GM12872 (cell line): ENCODE measurements at regions not wholly inside any gene's neighbourhood (a gene's known extent, or its start where the extent isn't known, plus 50 kb on each side); places are given as distances from the start of the nearest gene placed in this dataset.

ENCODE experiments used
- TF ChIP-seq, protein P1 (sequence below): IDR thresholded peaks from 3 replicates; pipeline ENCODE4 v1.5.1; 2011; ENCODE audit warnings: low read depth, mild to moderate bottlenecking, low read length, moderate library complexity; ENCODE audit not compliant: insufficient read depth

DNA sequence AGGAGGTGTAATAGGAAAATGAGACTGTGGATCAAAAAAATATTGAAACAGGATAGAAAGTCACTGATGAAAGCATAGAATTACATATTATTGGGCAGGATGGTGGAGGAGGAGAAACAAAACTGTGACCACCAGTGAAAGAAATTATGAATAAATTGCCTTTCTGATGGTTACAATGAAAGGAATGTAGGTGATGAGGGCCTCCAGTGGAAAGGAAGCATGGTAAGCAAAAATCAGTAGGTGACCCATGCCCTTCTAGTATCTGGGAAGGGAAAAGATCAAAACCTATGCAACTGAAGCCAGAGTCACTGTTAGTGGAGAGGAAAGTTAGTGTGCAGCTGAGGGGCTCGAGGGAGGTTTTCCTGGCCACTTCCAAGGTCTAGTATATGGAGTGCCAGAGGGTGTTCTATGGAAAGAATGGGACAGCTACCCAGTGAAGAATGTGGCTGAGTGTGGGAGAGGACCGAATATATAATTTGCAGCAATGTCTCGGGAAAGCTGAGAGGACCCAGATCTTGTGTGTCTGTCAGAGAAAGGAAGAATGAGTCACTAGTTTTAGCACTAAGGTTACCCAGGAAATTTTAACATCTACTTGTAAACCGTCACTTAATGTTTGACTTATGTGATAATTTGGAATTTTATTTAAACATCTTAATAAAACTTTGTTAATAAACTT, 146.2 kb downstream of the NFKBIZ start:
- TF ChIP-seq, protein P1, sequence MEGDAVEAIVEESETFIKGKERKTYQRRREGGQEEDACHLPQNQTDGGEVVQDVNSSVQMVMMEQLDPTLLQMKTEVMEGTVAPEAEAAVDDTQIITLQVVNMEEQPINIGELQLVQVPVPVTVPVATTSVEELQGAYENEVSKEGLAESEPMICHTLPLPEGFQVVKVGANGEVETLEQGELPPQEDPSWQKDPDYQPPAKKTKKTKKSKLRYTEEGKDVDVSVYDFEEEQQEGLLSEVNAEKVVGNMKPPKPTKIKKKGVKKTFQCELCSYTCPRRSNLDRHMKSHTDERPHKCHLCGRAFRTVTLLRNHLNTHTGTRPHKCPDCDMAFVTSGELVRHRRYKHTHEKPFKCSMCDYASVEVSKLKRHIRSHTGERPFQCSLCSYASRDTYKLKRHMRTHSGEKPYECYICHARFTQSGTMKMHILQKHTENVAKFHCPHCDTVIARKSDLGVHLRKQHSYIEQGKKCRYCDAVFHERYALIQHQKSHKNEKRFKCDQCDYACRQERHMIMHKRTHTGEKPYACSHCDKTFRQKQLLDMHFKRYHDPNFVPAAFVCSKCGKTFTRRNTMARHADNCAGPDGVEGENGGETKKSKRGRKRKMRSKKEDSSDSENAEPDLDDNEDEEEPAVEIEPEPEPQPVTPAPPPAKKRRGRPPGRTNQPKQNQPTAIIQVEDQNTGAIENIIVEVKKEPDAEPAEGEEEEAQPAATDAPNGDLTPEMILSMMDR, result no peak

DNA sequence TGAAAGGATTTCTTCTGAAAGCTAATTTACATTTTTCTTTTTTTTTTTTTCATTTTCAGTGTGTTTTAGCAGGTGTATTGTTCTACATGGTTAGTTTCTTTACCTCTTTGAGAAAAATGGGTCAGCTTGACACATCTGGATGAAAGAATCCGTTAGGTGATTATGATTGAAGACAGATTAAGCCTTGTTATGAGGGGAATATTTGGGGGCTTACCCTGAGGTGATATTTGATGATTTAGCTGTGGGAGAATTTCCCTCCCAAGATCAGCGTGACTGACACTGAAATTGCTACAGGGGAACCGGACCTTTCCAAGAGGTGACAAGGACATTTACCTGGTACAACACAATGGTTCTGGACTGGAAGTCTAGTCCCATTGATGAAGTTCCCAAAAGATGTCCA, 147.5 kb downstream of the NFKBIZ start:
- TF ChIP-seq, protein P1, result no peak

DNA sequence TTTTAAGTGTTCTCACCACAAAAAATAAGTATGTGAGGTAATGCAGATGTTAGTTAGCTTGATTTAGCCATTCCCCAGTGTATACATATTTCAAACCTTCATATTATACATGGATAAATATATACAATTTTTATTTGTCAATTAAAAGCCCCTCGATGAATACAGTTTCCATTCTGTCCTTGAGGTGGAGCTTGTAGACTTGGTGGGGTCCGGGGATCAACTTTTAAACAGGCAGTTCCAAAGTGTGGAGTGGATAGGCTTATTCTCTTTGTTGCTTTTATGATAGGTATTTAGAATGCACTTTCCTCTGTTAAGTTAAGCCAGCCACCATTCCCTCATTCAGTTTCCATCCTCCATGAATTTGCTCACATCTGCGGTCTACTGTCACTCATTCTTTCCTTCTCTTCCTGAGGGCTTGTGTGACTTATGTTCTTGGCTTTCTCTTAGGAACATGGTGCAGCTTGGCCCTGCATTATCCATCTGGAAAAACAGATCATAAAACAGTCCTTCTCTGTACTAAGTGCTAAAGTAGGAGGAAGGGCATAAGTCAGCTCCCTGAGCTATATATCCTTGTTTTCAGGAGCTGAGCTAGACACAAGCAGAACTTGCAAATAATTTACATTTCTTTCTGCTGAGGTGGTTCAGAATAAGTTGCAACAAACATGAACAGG, 149.1 kb downstream of the NFKBIZ start:
- TF ChIP-seq, protein P1, result no peak

DNA sequence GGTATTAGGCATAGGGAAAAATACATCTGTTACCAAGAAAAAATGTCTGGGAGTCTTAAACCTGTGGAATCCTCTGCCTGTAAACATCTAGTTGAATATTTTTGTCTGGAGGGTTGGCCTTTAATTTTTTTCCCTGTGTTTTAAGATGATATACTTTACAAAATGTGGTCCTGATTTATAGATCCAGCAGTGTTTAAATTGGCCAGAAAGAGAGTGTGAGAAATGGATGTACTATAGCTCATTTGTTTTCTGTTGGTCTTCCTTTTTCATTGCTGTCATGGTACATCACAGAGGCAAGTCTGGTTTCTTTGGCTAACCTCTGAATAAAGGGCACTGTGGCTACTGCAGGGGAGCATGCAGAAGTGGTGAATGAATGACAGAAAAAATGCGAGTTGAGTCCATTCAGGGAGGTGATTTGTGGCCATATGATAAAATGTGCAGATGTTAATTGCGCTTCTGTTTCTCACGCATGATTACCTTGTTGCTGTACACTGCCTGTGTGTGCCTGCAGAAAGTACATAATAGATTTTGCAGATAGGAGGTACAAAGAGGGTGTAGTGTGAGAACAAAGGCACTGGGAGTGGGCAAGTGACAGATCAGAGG, 150.0 kb downstream of the NFKBIZ start:
- TF ChIP-seq, protein P1, result no peak

DNA sequence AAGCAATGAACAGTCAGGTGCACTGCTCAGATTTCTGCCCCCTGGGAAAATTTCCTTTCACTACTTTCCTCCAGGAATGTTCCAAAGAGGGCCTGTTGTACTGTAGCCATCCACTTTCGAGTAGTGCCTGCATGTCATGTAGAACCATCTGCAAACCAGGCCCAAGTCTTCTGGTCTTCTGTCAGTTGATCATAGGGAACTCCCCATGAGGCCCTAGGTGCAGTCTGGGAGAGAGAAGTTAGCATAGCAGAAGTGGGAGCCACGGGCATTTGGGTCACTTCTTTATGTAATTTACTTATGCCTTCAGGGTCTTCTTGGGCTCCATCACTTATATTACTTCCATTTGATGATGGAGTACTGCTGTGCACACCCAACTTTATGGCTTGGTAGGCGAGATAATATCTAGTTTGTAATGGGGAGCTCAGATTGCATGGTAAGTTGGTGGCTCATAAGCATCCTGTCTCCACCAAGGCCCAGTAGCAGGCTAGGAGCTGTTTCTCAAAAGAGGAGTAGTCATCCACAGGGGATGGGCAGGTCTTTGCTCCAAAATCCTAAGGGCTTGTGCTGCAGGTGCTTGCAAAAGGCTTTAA, 151.4 kb downstream of the NFKBIZ start:
- TF ChIP-seq, protein P1, result no peak

DNA sequence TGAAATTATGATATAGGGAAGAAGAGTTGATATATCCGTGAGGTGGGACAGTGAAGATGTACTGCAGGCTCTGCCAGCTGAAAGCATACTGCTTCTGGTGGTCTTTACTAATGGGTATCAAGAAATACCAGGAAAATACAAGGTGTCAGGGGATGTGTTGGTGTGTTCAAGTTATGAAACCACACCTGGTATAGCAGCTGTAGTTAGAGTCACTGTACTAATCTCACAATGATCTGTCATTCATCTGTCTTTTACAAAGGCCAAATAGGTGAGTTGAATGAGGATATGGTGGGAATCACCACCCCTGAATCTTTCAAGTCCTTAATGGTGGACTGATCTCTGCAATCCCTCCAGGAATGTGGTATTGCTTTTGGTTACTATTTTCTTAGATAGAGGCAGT, 152.7 kb downstream of the NFKBIZ start:
- TF ChIP-seq, protein P1, result no peak

DNA sequence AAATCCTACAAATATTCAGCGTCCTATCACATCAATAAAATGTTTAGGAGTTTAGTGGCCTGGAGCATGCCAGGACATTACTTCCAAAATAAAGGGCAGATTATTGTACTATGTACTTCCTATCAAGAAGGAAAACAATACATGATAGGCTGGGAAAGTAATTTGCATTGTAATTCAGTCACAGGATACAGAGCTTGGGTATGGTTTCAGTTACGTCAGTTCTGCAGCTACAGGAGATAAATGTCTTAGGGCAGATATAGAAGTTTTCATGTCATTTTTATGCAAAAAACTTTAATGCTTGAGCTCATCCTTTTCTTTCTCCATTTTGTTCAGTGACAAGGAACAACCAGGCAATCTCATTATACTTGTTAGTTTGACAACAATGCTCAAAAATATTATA, 155.2 kb downstream of the NFKBIZ start:
- TF ChIP-seq, protein P1, result no peak
